ENCODE measurements at regions not wholly inside any gene's neighbourhood (a gene's known extent, or its start where the extent isn't known, plus 50 kb on each side); places are given as distances from the start of the nearest gene placed in this dataset.
A peak's percentile ranks its signal among the peaks of the same experiment; 100 is the strongest.

DNA sequence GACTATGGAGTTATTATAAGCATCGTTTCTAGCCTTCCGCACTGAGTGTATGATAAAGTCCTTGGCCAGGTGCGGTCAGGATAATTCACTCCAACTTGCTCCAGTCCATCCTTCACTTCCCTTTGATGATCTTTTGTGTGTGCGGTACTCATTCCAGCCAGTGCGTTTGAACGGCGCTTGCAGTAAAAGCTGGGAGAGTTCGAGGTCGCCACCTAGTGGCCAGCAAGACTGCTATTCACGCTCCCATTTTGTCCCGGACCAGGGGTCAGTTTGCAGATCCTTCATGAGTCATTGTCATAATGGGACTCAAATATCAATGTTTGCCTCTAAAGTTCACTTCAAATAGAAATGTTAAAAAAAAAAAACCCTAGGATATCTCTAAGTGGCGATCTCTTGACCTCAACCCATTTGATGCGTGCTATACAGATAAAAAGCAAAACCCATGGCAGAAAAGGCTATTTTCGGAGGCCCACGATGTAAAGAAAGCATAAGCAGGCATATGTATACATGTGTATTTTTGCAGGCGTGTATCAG is 417.1 kb downstream of the TMEM114 start:
- TF ChIP-seq, protein P1, sequence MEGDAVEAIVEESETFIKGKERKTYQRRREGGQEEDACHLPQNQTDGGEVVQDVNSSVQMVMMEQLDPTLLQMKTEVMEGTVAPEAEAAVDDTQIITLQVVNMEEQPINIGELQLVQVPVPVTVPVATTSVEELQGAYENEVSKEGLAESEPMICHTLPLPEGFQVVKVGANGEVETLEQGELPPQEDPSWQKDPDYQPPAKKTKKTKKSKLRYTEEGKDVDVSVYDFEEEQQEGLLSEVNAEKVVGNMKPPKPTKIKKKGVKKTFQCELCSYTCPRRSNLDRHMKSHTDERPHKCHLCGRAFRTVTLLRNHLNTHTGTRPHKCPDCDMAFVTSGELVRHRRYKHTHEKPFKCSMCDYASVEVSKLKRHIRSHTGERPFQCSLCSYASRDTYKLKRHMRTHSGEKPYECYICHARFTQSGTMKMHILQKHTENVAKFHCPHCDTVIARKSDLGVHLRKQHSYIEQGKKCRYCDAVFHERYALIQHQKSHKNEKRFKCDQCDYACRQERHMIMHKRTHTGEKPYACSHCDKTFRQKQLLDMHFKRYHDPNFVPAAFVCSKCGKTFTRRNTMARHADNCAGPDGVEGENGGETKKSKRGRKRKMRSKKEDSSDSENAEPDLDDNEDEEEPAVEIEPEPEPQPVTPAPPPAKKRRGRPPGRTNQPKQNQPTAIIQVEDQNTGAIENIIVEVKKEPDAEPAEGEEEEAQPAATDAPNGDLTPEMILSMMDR (IDR thresholded peaks at IDR 0.05), result peak; percentile 96
- H3K36me3 Mint-ChIP-seq (ENCODE audit: low read depth), result no peaks in the 10 kb centered on the region
- no peak overlapping the region for H3K4me3 Mint-ChIP-seq
- no peaks in the 10 kb centered on the region for H3K4me1 Mint-ChIP-seq
- peak; percentile 81 for DNase-seq
- no peaks in the 10 kb centered on the region for H3K9me3 Mint-ChIP-seq
- no peak overlapping the region for H3K27ac Mint-ChIP-seq
- H3K27me3 Mint-ChIP-seq (ENCODE audit: low read depth, poor library complexity), result no peaks in the 10 kb centered on the region

DNA sequence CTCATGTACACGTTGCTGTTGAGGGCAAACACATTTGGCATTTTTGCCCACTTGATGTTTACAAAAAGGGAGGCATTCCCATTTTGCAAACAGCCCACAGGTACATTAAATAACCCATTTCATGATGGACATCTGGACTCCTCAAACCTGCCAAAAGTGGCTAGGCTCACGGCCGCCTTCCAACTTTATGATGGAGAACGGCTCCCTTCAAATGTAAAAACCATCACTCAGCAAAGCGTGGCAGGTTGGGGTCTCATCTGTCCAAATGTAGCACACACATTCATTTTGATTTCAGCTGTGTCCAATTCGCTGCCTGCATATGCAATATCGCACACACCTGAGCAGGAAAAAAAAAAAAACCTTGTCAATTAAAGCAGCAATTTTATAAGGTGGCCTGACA is 417.8 kb downstream of the TMEM114 start:
- H3K4me3 Mint-ChIP-seq, result no peak overlapping the region
- TF ChIP-seq, protein P1 (IDR thresholded peaks at IDR 0.05), result no peak
- H3K27me3 Mint-ChIP-seq (ENCODE audit: low read depth, poor library complexity), result no peaks in the 10 kb centered on the region
- no peaks in the 10 kb centered on the region for H3K36me3 Mint-ChIP-seq (ENCODE audit: low read depth)
- H3K9me3 Mint-ChIP-seq, result no peaks in the 10 kb centered on the region
- H3K27ac Mint-ChIP-seq, result no peak overlapping the region
- H3K4me1 Mint-ChIP-seq, result no peaks in the 10 kb centered on the region
- no peak for DNase-seq

DNA sequence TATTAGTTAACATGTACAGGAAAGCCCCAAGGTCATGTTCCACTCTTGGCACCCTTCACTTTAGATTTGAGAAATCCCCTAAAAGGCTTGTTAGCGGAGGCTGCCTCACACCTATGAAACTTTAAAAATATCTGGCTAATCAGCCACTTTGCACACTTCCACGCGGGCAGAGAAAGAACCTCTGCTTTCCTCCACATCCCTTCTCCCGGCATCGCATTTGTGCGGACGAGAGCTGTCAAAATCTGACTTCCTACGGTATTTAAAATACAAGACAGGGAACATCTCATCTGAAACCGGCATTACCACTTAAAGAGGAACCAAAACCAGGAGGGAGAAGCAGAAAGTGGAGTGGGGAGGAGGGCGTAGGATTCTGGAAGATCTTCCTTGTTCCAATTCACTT is 422.3 kb downstream of the TMEM114 start:
- Mint-ChIP-seq H3K4me3 (no peak overlapping the region), H3K4me1 (no peaks in the 10 kb centered on the region), H3K27me3 (ENCODE audit: low read depth, poor library complexity) (peaks cover 6% of the 10 kb centered on the region), H3K36me3 (ENCODE audit: low read depth) (no peaks in the 10 kb centered on the region), H3K27ac (no peak overlapping the region), H3K9me3 (no peaks in the 10 kb centered on the region)
- TF ChIP-seq, protein P1 (IDR thresholded peaks at IDR 0.05), result no peak
- no peak for DNase-seq

DNA sequence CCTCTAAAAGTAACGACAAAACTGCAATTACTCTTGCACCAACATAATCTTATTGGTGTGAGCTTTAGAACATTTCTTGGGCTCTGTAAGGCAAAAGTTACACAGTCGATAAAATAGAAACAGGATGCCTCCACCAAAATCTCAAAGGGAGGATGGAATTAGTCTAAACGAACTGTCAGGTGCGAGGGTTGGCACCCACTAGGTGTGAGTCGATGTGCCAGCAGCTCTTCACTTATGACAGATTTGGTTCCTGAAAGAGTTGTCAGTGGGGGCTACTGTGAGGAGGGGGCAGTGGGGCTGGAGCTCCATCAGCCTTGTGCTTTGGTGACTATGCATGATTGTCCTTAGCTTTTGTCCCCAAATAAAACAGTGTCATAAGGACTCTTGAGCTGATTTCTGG is 422.9 kb downstream of the TMEM114 start:
- no peak overlapping the region for H3K4me3 Mint-ChIP-seq
- no peaks in the 10 kb centered on the region for H3K4me1 Mint-ChIP-seq
- TF ChIP-seq, protein P1 (IDR thresholded peaks at IDR 0.05), result no peak
- H3K27ac Mint-ChIP-seq, result no peak overlapping the region
- no peak for DNase-seq
- H3K36me3 Mint-ChIP-seq (ENCODE audit: low read depth), result no peaks in the 10 kb centered on the region
- peaks cover 8% of the 10 kb centered on the region for H3K27me3 Mint-ChIP-seq (ENCODE audit: low read depth, poor library complexity)
- H3K9me3 Mint-ChIP-seq, result no peaks in the 10 kb centered on the region

DNA sequence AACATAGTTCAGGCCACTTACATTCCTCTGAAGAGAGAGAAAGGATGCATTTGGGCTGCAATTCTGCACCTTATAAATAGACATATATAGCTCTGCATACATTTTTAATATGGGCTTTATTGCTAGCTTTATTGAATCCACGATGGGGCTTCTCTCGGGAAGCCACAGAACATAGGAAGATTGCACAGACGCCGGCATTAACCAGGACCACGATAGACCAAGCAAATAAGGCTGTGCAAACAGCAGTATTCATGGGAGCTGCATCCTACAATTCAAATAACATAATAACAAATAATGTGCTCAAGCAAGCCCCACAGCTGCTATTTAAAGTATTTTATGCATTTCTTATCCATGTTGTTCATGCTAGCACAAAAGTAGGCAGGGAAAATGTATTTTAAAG is 432.3 kb downstream of the TMEM114 start:
- no peak overlapping the region for H3K27ac Mint-ChIP-seq
- no peak for DNase-seq
- no peaks in the 10 kb centered on the region for H3K36me3 Mint-ChIP-seq (ENCODE audit: low read depth)
- no peaks in the 10 kb centered on the region for H3K4me1 Mint-ChIP-seq
- peaks cover 15% of the 10 kb centered on the region for H3K27me3 Mint-ChIP-seq (ENCODE audit: low read depth, poor library complexity)
- H3K9me3 Mint-ChIP-seq, result peaks cover 27% of the 10 kb centered on the region
- H3K4me3 Mint-ChIP-seq, result no peak overlapping the region
- TF ChIP-seq, protein P1 (IDR thresholded peaks at IDR 0.05), result no peak

DNA sequence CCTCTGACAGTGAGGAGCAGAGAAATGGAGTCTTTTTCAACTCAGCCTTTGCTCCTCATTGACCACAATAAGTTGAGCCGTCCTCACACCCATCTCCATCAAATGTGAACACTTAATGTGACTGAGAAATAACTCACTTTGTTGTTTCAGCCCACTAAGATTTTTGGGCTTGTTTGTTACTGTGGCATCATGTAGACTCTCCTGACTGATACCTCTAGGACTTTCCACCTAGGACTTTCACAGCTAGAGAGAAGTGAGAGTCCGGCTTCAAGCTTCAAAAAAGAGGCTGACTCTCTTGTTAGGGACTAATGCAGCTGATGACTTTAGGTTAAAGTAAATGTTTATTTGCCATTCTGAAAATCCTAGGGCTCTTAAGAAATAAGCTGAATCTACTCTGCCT is 435.0 kb downstream of the TMEM114 start:
- H3K36me3 Mint-ChIP-seq (ENCODE audit: low read depth), result no peaks in the 10 kb centered on the region
- H3K4me1 Mint-ChIP-seq, result no peaks in the 10 kb centered on the region
- no peak for DNase-seq
- H3K4me3 Mint-ChIP-seq, result no peak overlapping the region
- TF ChIP-seq, protein P1 (IDR thresholded peaks at IDR 0.05), result no peak
- H3K9me3 Mint-ChIP-seq, result peaks cover 31% of the 10 kb centered on the region
- H3K27ac Mint-ChIP-seq, result no peak overlapping the region
- peaks cover 8% of the 10 kb centered on the region for H3K27me3 Mint-ChIP-seq (ENCODE audit: low read depth, poor library complexity)

All from nephron progenitor cell (in vitro differentiated cells).